AG10803 (cell line): ENCODE measurements at regions not wholly inside any gene's neighbourhood (a gene's known extent, or its start where the extent isn't known, plus 50 kb on each side); places are given as distances from the start of the nearest gene placed in this dataset.

Experiments
- DNase-seq: peaks from one replicate; pipeline ENCODE4 v3.0.0; 2010; ENCODE audit warnings: low read depth
- H3K4me3 ChIP-seq: 2 replicates; pipeline ENCODE4 v1.5.1; 2011; ENCODE audit warnings: mild to moderate bottlenecking, low read length, control low read depth
- CTCF ChIP-seq: conservative IDR thresholded peaks from 2 replicates; pipeline ENCODE4 v1.5.1; 2011; ENCODE audit warnings: mild to moderate bottlenecking, low read length, control low read depth, inconsistent platforms

DNA sequence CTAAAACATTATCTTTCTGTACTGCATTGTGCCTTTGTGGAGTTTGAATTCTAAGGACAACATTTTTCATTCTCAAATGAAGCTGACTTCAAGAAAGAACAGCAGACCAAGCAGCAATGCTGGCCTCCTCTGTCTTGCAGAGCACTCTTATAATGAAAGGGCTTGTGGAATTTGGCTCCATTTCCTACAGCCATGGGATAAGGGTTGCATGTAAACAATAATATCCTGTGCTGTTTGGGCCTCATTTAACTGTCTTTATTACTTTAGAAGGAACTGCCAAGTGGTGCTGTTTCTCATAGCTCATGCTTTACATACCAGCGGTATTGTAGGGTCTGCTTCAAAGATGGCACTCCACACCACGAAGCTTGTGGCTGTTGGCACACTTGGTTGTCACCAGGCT is 111.4 kb upstream of the EOLA2 start:
- no peak overlapping the region for H3K4me3 ChIP-seq
- no peak for TF ChIP-seq CTCF
- peak; percentile 67 for DNase-seq

DNA sequence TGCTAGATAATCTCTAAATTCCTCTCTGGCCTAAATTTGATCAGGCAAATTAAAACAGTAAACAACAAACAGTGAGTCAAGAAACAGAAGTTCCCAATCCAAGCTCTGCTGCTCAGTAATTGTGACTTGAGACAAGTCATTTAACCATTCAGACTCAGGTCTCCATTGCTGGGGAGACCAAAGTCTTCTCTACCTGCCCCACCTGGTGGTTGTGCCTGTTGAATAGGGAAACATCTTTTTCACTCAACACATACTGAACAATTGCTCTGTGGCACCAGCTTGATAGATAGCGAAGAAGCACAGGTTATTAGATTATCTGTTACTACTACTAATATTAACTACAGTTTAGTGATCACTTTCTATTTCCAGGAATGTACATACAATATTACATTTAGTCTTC is 112.1 kb upstream of the EOLA2 start:
- TF ChIP-seq CTCF: no peak
- no peak overlapping the region for H3K4me3 ChIP-seq
- no peak for DNase-seq

- DNase-seq: no peak
- no peak for TF ChIP-seq CTCF
- H3K4me3 ChIP-seq: no peak overlapping the region
Observed at GRCh38 chrX:150051096-150051495, 112.8 kb upstream of the EOLA2 start.

DNA sequence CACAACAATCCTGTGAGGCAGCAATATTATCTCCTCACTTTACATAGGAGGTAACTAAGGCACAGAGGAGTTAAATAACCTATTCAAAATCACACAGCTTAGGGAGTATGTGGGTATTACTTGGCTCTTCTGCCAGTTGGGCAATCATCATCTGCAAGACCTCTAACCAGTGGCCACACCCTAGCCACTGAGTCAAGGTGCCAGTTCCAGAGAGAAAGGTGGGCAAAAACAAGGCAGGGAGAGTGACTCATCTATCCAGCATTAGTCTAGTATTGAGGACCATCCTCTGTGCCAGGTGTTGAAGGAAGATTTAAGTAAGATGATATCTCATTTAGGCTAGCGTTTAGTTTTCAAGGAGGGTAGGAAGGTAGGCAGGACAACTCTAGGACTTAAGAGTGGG is 113.9 kb upstream of the EOLA2 start:
- DNase-seq: no peak
- H3K4me3 ChIP-seq: no peak overlapping the region
- no peak for TF ChIP-seq CTCF

DNA sequence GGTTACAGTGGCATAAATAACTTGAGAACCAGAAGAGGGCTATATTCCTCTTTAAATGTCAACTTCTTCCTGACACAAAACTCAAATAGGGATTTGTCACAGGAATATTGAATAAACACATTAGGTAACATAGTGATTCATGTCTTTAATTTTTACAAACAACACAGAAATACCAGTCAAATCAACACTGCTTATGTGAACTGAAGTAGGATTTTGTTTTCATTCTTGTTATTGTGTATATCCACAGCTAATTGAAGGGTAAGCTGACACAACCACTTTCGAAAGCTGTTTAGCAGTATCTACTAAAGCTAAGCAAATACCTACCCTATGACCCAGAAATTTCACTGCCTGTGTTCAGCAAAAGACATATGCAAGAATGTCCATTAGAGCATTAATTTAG is 120.4 kb upstream of the EOLA2 start:
- H3K4me3 ChIP-seq: no peak overlapping the region
- peak; percentile 30 for DNase-seq
- TF ChIP-seq CTCF: no peak

- TF ChIP-seq CTCF: no peak
- DNase-seq: peak; percentile 47
- no peak overlapping the region for H3K4me3 ChIP-seq
Observed at GRCh38 chrX:150060406-150060805, 122.1 kb upstream of the EOLA2 start.

DNA sequence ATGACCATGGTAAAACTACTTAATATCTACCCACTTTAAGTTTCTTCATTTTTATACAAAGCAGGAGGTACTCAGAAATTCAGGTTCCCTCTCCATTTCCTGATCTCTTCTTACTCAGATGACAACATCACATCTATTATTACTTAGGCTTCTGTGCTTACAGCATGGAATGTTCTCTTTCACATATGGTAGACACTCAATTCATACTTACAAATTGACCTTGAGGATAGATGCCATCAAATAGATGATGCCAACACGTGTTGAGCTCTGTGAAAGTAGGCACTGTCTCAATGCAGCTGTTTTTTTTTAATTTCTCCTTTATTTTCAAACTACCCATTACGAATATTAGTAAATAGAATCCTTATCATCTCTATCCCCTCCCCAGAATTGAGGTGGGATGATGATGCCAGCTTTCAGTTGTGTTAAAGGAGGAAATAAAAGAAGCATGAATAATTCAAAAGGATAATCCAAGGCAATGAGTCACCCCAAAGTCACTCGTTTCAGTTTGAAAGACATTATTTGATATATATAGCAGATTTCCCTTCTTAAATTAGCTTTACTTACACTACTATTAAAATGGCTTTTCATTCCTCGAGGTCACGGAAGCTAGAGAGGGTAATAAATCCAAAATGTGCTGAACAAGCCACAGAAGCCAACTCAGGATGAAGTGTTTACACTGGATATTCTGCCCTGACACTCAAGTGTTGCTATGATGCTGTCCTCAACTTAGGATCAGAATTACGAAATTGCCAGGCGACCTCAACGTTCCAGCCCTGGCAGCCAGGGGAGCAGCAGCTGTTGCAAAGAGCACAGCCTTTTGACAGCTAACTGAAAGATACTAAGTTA is 124.2 kb upstream of the EOLA2 start:
- peak; percentile 88 for DNase-seq
- no peak overlapping the region for H3K4me3 ChIP-seq
- peak; percentile 34 for TF ChIP-seq CTCF
